Kidney (tissue), 13 donors: ENCODE measurements at regions not wholly inside any gene's neighbourhood (a gene's known extent, or its start where the extent isn't known, plus 50 kb on each side); places are given as distances from the start of the nearest gene placed in this dataset.
A peak's percentile ranks its signal among the peaks of the same experiment; 100 is the strongest.

ENCODE experiments used
- DNase-seq, 5 donors: peaks; one replicate each; pipeline ENCODE4 v3.0.0-alpha.2; 2013 to 2020
- FAIRE-seq: peaks from 2 replicates; lab custom pipeline; 2012; peaks lifted over from hg19 to GRCh38; lab: Jason Lieb, UNC
- H3K27ac ChIP-seq, 2 donors: one replicate each; pipeline ENCODE4 v1.7.0; 2013; ENCODE audit warnings: low read depth in 2 of 2, low read length in 2 of 2, inconsistent platforms in 1 of 2
- H3K27me3 ChIP-seq: one replicate; pipeline ENCODE4 v1.7.1; 2013; ENCODE audit warnings: low read length, inconsistent platforms; ENCODE audit not compliant: control insufficient read depth, insufficient read depth
- H3K36me3 ChIP-seq, 3 donors: one replicate each; pipeline versions ENCODE4 v1.7.0 to v1.7.1; 2013; ENCODE audit warnings: low read length in 3 of 3, control low read depth in 1 of 3, inconsistent platforms in 1 of 3; ENCODE audit not compliant: insufficient read depth in 3 of 3, control insufficient read depth in 2 of 3
- H3K4me1 ChIP-seq, 3 donors: one replicate each; pipeline versions ENCODE4 v1.7.0 to v1.7.1; 2013; ENCODE audit warnings: low read length in 3 of 3, inconsistent platforms in 1 of 3, low read depth in 1 of 3; ENCODE audit not compliant: control insufficient read depth in 2 of 3, insufficient read depth in 2 of 3
- H3K4me3 ChIP-seq, 3 donors: one replicate each; pipeline versions ENCODE4 v1.7.0 to v1.8.1; 2013; ENCODE audit warnings: low read length in 3 of 3, control low read depth in 1 of 3, inconsistent platforms in 1 of 3
- H3K9ac ChIP-seq, 3 donors: one replicate each; pipeline versions ENCODE4 v1.7.0 to v1.7.1; 2013; ENCODE audit warnings: low read length in 3 of 3, control low read depth in 1 of 3, inconsistent platforms in 1 of 3
- H3K9me3 ChIP-seq, 3 donors: one replicate each; pipeline versions ENCODE4 v1.7.0 to v1.7.1; 2013; ENCODE audit warnings: low read length in 3 of 3, control low read depth in 1 of 3, inconsistent platforms in 1 of 3; ENCODE audit not compliant: control insufficient read depth in 2 of 3, insufficient read depth in 1 of 3
- CTCF ChIP-seq: IDR thresholded peaks from 3 replicates; pipeline ENCODE4 v1.5.1; 2012; ENCODE audit warnings: mild to moderate bottlenecking, moderate library complexity, borderline replicate concordance; ENCODE audit not compliant: insufficient read depth; ENCODE audit errors: extremely low read depth
- intact Hi-C: fragments of 100-400 bp; cut with DNase I; formaldehyde crosslinking; loops from one replicate; pipeline ENCODE4 v1.11.1; 2022
- donor health status: control.
- donor health status: control.
- donor health status: control.
- donor health status: control.
- donor health status: control.
- donor health status: DM: yes; HTN: yes; CAD: no.
- donor health status: Normal renal cell carcinoma (clear cell type).

GRCh38 chr10:131615150-131615549 lies 285.7 kb upstream of the PPP2R2D start:
- Histone ChIP-seq H3K27ac (no peak overlapping the region), H3K9me3 (no peaks in the 10 kb centered on the region), H3K4me1 (no peaks in the 10 kb centered on the region), H3K9ac (no peak overlapping the region), H3K36me3 (no peaks in the 10 kb centered on the region), H3K27me3 (no peaks in the 10 kb centered on the region), H3K4me3 (no peak overlapping the region)
- intact Hi-C loops, result no loop called here
- TF ChIP-seq CTCF, result no peak
- FAIRE-seq, result no peak
- DNase-seq, result no peak

GRCh38 chr10:131616040-131616439 lies 284.8 kb upstream of the PPP2R2D start:
- no peak for FAIRE-seq
- Histone ChIP-seq H3K9me3 (no peaks in the 10 kb centered on the region), H3K36me3 (no peaks in the 10 kb centered on the region), H3K27me3 (no peaks in the 10 kb centered on the region), H3K27ac (no peak overlapping the region), H3K4me3 (no peak overlapping the region), H3K4me1 (no peaks in the 10 kb centered on the region), H3K9ac (no peak overlapping the region)
- DNase-seq, result no peak
- intact Hi-C loops, result no loop called here
- no peak for TF ChIP-seq CTCF

GRCh38 chr10:131617113-131617858 lies 283.5 kb upstream of the PPP2R2D start:
- Histone ChIP-seq H3K4me1 (no peaks in the 10 kb centered on the region), H3K36me3 (no peaks in the 10 kb centered on the region), H3K27me3 (no peaks in the 10 kb centered on the region), H3K9me3 (no peaks in the 10 kb centered on the region), H3K4me3 (no peak overlapping the region), H3K27ac (no peak overlapping the region), H3K9ac (no peak overlapping the region)
- no peak for TF ChIP-seq CTCF
- intact Hi-C loops, result no loop called here
- FAIRE-seq (no peak), DNase-seq (peak in 4 of 5 donors; percentile 65 to 86 (median 75))
